GM21529 (cell line): ENCODE measurements at regions not wholly inside any gene's neighbourhood (a gene's known extent, or its start where the extent isn't known, plus 50 kb on each side); places are given as distances from the start of the nearest gene placed in this dataset.

Experiments used
- ATAC-seq: cut with Tn5 transposase; IDR thresholded peaks from one replicate; pipeline ENCODE4 v1.9.1; 2021; ENCODE audit not compliant: unreplicated experiment

DNA sequence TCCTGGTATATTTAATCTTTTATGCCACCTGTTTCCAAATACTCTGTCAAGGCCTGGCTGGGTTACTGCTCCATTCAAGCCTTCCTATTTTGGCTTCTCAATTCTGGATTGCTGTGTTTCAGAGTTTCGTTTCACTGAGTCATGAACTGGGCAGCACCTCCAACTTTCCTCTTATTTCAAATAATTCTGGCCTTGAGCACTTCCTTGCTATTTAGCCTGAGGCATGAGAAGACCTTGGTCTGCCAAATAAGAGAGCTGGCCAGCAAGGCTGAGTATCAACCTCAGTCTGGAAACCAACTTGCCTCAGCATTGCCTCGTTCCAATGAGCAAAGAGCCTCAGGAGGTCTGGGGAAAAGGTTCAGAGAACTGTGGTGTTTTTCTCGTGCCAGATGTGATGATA lies 66.6 kb downstream of the TNFAIP3 start:
- no peak for ATAC-seq

DNA sequence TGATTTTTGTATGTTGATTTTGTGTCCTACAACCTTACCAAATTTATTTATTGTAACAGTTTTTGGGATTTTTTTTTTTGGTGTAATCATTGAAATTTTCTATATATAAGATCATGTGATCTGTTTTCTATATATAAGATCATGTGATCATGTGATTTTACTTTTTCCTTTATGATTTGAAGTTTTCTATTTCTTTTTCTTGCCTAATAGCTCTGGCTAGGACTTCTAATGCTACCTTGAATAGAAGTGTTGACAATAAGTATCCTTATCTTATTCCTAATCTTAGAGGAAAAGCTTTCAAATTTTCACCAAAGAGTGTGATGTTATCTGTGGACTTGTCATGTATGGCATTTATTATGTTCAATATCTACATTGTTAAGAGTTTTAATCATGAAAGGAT lies 69.7 kb downstream of the TNFAIP3 start:
- no peak for ATAC-seq

DNA sequence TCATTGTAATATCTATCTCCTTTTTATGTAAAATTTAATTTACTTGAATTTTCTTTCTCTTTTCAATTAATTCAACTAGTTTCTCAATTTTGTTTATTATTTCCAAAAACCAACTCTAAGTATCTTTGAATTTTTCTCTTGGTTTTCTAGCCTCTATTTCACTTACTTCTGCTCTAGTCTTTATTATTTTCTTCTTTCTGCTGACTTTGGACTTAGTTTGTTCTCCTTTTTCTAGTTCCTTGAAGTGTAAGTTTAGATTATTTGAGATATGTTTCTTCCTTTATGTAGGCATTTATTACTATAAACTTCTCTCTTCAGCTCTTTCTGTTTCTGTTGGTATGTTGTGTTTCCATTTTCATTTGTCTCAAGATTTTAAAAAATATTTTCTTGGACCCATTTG lies 70.8 kb downstream of the TNFAIP3 start:
- no peak for ATAC-seq

DNA sequence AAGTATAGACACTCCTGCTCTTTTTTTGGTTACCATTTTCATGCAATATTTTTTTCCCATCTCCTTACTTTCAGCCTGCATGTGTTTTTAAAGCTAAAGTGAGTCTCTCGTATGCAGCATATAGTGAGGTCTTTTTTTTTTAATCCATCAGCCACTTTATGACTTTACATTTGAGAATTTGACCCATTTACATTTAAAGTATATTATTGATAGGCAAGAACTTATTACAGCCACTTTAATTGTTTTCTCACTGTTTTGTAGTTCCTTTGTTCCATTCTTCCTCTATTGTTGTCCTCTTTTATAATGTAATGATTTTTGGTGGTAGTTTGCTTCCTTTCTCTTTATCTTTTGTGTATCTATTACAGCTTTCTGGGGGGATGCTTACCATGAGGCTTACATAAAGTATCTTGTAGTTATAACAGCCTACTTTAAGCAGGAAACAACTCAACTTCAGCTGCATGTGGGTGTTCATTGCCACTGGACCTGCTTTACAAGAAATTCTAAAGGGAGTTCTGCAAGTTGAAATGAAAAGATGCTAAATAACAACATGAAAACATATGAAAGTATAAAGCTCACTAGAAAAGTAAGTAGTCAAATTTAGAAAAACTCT lies 71.8 kb downstream of the TNFAIP3 start:
- no peak for ATAC-seq

DNA sequence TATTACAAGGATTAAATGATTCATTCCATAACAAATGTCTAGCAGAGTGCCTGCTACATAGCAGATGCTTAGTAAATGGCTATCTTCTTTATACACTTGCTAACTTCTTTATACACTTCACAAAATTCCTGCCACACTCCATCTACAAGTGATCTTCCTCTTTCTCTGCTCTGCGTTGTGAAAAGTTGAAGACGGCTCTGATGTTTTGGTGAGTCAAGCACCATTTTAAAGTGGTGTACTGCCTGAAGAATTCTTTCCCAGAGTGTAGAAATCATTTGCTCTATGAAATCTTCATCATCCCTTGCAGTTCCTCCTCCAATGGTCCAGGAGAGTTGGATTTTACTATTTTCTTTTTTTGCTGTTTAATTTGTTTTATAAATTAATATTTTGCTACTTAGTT lies 74.9 kb downstream of the TNFAIP3 start:
- ATAC-seq: no peak

DNA sequence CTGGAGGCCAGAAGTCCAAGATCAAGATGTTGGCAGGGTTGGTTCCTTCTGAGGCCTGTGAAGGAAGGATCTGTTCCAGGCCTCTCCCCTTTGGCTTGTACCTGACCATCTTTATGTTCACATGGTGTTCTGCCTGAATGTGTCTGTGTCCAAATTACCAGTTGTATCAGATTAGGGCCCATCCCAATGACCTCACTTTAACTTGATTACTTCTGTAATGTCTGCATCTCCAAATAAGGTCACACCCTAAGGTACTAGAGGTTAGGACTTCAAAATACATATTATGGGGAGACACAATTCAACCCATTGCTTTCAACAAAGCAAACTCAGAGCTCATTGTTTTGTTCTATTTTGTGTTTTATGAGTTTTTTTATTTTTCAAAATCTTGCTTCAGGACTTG lies 75.7 kb downstream of the TNFAIP3 start:
- no peak for ATAC-seq

DNA sequence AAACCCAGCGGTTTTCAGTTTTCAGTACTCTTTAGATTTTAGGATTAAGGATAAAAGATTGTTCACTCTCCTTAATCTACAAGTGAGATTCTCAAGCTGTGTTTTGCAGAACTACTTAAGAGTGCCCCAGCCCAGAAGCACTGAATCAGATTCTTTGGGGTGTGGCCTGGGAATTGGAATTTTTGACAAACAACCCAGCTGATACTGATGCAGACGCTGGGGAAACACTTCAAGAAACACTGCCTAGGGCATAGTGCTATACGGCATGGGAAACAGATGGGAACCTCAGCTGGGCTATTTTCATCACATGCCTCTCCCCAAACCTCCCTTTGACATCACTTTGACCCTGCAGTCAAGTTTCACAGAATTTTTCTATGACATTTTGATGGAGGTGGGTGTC lies 77.3 kb downstream of the TNFAIP3 start:
- peak; percentile 28 for ATAC-seq

DNA sequence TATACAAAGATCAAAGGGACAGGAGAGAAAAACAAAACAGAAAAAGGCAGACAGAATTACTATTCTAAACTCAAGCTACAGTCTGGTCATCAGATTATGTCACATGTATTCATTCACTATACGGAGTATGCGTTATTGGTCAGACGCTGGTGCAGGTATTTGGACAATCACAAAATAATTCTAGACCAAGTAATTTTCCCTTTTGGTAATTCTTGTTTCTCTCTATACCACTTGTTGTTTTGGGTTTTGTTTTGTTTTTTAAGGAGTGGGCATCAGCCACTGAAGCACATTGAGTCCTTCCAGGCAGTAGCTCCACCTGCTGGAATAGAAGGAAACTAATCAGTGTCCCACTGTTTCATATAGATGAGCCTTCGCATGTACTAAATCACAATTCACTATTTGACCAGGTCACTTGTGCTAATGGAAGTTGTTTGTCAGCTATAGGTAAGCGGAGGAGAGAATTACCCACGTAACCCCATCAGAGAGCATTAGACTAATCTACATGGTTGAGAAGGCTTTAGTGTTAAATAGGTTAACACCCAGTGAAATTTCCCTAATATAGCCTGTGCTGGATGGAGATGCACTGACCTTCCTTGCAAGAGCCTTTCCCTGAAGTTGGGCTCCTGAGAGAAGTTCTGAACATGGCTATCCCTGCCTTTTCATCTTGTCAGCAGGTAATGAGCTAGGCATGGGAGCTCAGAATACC lies 77.9 kb downstream of the TNFAIP3 start:
- peak; percentile 33 for ATAC-seq

DNA sequence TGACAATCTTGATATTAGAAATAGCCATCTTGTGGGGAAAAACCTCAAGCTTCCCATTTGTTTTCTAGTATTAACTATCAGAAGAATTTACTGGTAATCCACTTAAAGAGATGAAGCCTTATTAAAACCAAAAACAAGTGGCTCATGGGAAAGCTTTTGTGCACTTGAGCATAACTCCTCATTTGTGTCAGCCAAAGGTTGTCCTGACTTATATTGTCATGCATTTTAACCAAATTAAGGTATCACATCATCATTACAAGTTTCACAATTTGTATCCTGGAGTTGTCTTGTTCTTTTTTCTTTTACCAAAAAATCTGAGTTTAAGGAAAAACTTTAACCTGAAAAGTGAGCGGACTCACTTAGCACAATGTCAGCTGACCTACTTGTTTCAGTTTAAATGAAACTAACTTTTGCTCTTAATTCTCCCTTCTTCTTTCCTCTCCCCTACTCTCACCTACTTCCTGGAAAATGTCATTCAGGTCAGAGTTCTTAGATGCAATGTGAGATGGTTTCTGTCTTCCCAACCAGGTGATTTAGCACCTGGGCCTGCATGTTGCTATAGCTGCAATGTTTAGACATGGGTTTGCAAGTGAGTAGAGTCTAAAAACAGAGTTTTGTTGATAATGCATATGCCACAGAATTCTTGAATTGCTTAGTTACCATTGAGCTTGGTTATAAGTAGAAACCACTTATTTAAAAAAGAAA lies 82.8 kb downstream of the TNFAIP3 start:
- ATAC-seq: peak; percentile 57

DNA sequence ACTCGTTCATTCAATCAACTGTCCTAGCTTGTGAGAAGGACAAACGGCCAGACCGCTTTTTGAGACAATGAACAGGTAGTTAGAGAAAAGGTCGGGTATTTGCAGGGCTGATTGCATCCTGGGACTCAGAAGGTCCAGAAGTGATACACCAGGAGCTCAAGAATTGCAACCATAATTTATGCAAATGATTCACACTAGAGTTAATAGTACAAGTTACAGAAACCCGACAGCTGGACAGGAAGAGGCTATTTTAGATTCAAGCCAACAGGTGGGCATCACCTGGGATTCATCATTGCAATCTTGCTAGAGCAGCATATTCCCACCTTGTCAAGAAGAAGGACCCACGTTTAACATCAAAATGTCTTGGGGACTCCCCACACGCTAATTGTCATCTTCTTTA lies 83.5 kb downstream of the TNFAIP3 start:
- ATAC-seq: peak; percentile 45

DNA sequence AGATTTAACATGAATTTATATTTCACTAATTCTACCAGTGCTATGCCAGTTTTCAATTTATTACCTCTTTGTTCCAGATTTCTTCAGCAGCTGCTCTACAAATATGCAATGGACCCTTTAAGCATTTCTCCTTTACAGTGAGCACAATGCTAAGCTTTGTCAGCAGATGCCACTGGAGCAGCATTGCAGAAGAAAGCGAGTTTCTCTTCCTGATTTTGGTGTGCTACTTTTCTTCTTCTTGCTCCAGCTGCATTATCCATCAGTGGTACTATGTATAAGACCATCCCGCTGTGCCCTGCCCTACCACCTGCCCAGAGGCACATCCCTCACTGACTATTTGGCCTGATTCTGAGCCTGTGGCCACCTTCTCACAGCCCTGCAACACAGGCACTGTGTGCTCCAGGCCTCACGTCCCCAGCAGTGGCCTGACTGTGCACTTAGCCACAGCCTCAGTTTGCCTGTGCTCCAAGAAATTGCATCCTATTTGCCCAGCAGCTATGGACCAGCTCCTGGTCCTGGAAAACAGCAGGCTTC lies 84.1 kb downstream of the TNFAIP3 start:
- peak; percentile 62 for ATAC-seq

DNA sequence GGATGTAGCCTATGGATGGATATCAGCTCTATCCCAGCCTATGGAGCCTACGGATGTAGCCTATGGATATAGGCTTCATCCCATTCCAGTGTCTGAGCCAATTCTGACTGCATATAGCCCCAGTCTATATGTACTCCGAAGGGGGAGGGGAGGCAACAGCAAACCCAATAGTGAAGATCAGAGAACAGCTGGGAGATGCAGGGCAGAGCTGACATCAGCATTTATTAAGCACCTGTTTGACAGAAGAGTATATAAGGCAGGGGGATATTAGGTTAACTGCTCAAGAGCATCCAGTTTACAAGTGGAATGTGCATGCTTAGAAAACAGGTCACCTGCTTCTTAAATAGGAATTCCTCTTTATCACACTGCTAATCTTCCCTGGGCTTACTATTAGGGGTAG lies 85.2 kb downstream of the TNFAIP3 start:
- no peak for ATAC-seq

DNA sequence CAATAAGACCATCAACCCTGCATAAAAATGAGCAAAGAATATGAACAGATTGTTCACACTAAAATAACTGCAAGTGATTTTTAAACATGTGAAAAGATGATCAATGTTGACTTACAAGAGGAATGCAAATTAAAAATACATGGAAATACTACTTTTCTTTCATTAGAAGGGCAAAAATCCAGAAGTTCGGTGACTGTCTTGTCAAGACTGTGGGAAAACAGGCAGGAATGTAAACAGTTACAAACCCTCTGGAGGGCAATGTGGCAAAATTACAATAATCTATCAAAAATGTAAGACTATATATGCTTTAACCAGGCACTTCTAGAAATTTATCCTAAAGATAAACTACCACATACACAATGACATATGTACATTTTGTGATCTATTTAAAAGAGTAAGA lies 86.7 kb downstream of the TNFAIP3 start:
- ATAC-seq: no peak

DNA sequence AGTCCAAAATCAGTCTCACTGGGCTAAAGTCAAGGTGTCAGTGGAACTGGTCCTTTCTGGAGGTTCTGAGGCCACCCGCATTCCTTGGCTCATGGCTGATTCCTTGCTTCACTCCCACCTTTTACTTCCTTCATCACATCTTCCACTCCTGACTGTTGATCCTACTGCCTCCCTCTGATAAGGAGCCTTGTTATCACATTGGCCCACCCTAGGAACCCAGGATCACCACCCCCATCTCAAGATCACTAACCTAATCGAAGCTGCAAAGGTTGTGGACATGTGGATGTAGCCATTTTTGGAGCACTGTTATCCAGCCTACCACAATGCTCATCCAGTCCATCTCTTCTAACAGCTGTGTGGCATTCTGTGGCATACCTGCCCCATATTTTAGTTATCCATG lies 87.2 kb downstream of the TNFAIP3 start:
- no peak for ATAC-seq

DNA sequence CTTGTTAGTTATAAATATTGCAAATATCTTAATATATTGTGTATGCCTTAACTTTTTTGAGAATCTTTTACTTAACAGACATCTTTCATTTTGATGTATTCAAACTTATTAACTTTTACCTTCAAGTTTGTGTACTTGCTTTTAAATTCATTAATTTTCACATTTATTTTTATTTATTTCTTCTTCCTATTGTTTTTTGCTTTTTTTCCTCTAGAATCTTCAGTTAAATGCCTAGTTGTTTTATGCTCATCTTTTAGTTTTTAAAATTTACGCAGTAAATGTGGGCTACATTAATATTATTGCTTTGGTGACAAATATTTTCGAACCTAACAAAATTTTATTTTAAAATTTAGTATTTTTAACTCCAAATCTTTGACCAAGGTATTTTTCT lies 89.0 kb downstream of the TNFAIP3 start:
- no peak for ATAC-seq

DNA sequence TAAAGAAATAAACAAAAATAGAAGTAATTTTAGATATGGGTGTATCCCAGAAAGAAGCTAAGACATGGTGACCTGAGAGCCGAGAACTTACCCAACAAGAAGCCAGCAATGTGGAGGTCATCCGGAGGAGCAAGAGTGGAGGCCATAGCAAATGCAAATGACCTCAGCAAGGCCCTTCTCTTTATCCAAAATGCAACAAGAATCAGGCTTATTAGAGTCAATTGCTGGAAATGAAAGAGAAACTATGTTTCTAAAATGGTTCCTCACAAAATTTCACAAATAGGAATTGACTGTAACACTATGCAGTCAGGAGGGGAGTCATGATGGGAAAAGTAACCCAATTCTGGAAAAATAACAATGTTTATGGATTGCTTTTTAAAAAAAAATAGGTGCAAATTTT lies 90.4 kb downstream of the TNFAIP3 start:
- ATAC-seq: no peak

DNA sequence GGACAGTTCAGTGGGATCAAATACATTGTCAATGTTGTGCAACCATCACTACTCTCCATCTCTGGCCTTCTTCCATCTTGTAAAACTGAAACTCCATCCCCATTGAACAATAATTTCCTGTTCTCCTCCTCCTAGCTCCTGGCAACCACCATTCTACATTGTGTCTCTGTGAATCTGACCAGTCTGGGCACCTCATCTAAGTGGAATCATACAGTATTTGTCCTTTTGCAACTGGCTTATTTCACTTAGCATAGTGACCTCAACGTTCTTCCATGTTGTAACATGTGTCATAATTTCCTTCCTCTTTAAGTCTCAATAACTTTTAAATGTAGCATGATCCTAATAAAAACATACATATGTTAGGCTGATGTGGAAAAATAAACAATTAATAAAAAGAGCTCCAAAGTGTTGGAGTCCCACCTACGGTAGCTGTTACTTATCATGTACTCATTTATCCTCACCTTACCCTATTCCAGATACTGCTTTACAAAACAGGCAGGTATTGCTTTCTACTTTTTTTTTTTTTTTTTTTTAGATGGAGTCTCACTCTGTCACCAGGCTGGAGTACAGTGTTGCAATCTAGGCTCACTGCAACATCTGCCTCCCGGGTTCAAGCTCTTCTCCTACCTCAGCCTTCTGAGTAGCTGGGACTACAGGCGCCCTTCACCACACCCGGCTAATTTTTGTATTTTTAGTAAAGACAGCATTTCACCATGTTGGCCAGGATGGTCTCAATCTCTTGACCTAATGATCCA lies 91.9 kb downstream of the TNFAIP3 start:
- no peak for ATAC-seq

DNA sequence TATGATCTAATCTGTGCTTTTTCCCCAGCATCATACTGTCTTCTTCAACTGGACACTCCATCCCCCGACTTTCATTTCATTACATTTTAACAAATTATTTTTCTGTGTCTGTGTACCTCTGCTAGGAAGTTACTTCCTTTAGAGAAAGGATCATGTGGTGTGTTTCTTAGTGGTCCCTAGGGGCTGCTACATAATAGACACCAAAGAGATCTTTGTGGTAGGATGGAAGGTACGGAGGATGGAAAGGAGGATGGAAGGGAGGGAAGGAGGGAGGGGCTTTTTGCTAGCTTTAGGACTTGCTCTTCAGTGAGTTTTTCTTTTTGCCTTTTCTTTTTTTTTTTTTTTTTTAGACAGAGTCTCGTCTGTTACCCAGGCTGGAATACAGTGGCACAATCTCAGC lies 95.7 kb downstream of the TNFAIP3 start:
- ATAC-seq: no peak

DNA sequence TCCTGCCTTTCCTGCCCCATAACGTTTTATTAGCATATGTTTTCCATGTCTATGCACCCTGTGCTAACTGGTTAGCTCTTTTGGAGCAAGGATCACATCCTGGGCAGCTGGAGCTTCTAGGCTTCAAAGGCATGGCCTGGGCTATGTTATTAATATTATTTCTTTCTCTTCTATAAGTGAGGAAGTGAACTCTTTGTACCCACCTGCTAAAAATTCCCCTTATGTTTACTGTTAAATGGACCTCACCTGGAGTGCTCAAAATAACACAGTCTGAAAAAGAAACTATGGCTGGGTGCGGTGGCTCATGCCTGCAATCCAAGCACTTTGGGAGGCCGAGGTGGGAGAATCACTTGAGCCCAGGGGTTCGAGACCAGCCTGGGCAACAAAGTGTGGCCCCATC lies 97.8 kb downstream of the TNFAIP3 start:
- no peak for ATAC-seq

DNA sequence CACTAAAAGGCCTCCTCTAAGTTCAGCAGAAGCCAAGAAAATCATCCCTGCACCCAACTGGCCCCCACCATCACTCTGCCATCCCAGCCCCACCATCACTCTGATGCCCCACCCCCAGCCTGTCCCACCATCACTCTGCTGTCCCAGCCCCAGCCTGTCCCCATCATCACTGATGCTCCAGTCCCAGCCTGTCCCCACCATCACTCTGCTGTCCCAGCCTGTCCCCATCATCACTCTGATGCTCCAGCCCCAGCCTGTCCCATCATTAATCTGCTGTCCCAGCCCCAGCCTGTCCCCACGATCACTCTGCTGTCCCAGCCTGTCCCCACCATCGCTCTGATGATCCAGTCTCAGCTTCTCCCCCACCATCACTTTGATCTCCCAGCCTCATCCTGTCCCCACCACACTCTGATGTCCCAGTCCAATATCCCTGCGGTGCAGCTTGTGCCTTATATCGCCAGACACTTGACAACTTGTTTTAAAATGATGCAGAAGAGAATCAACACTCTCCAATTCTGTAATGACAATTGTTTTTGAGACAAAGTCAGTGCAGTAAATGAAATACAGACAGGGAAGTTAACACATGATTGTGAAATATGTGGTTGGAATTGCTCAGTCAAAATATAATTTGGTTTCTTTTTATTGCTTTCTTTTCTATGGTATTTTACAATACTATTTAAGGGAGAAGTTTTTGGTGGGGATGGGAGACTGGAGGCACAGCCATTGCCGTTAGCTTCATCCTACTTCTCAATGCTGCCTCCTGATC lies 100.8 kb downstream of the TNFAIP3 start:
- ATAC-seq: no peak

DNA sequence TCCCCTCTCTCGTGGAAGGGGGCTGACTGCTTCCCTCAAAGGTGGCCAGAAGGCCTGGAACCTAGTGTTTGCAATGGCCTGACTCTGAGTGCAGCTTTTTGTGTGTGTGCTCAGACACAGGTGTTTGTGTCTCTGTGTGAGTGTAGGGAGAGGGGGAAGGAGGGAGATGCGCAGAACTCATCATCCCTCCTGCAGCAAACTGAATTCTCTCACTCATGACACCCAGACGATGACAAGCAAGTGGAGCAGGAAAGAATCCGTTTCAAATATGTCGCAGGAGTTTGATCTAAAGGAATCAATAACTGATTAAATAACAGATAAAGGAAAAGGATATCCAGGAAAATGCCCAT lies 101.4 kb downstream of the TNFAIP3 start:
- no peak for ATAC-seq
